PC-9 (cell line): ENCODE measurements at regions not wholly inside any gene's neighbourhood (a gene's known extent, or its start where the extent isn't known, plus 50 kb on each side); places are given as distances from the start of the nearest gene placed in this dataset.
"Not testable (repeated sequence)": the region's sequence is repeated elsewhere in the genome, so short reads cannot be mapped to it uniquely, and the experiment has no call there.

Source experiments
- EZH2 ChIP-seq: fragments of 200-600 bp; sonication (generic); IDR thresholded peaks from 2 replicates; pipeline ENCODE4 v1.8.0; 2017; ENCODE audit warnings: antibody characterized with exemption, low read depth
- TF ChIP-seq, protein P1 (sequence below): fragments of 200-600 bp; sonication (generic); conservative IDR thresholded peaks from 2 replicates; pipeline ENCODE4 v1.6.1; 2017; ENCODE audit warnings: mixed run types, antibody characterized with exemption, mild to moderate bottlenecking, moderate library complexity

- TF ChIP-seq, protein P1, sequence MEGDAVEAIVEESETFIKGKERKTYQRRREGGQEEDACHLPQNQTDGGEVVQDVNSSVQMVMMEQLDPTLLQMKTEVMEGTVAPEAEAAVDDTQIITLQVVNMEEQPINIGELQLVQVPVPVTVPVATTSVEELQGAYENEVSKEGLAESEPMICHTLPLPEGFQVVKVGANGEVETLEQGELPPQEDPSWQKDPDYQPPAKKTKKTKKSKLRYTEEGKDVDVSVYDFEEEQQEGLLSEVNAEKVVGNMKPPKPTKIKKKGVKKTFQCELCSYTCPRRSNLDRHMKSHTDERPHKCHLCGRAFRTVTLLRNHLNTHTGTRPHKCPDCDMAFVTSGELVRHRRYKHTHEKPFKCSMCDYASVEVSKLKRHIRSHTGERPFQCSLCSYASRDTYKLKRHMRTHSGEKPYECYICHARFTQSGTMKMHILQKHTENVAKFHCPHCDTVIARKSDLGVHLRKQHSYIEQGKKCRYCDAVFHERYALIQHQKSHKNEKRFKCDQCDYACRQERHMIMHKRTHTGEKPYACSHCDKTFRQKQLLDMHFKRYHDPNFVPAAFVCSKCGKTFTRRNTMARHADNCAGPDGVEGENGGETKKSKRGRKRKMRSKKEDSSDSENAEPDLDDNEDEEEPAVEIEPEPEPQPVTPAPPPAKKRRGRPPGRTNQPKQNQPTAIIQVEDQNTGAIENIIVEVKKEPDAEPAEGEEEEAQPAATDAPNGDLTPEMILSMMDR: not testable (repeated sequence)
- not testable (repeated sequence) for TF ChIP-seq EZH2
These were observed 144.1 kb downstream of the NPIPA8 start for GRCh38 chr16:18192389-18192788.
